ENCODE measurements at regions not wholly inside any gene's neighbourhood (a gene's known extent, or its start where the extent isn't known, plus 50 kb on each side); places are given as distances from the start of the nearest gene placed in this dataset.

- TF ChIP-seq POLR2A (IDR thresholded peaks at IDR 0.05; ENCODE audit: low read depth, low read length) (no peak), TAF1 (IDR thresholded peaks at IDR 0.05; ENCODE audit: borderline replicate concordance, low read depth, low read length) (no peak)
Observed at GRCh38 chr3:148042663-148043445, 633.7 kb downstream of the ZIC1 start.
